GM23338 (cell line): ENCODE measurements at regions not wholly inside any gene's neighbourhood (a gene's known extent, or its start where the extent isn't known, plus 50 kb on each side); places are given as distances from the start of the nearest gene placed in this dataset.

Experiments used
- ATAC-seq: fragments of 200-7000 bp; cut with Tn5 transposase; 3 replicates; pipeline ENCODE4 v1.9.1; 2020
- DNase-seq: peaks from one replicate; pipeline ENCODE4 v3.0.0-alpha.2; 2015; ENCODE audit warnings: low spot score
- H2AFZ ChIP-seq: fragments of 200-600 bp; sonication (generic); 2 replicates; pipeline ENCODE4 v1.8.0; 2016; ENCODE audit warnings: antibody characterized with exemption, mild to moderate bottlenecking, moderate library complexity
- H3F3A ChIP-seq: fragments of 200-600 bp; sonication (generic); replicated peaks from 2 replicates; pipeline ENCODE4 v1.8.0; 2017; ENCODE audit warnings: antibody characterized with exemption, mixed run types, low read depth
- H3K27ac ChIP-seq: fragments of 200-600 bp; sonication (generic); 2 replicates; pipeline ENCODE4 v1.6.1; 2016; ENCODE audit warnings: low read depth
- H3K27me3 ChIP-seq: fragments of 200-600 bp; sonication (generic); 2 replicates; pipeline ENCODE4 v1.8.0; 2016; ENCODE audit warnings: mild to moderate bottlenecking, mixed run types, moderate library complexity; ENCODE audit not compliant: insufficient read depth
- H3K36me3 ChIP-seq: fragments of 200-600 bp; sonication (generic); 2 replicates; pipeline ENCODE4 v1.8.0; 2016; ENCODE audit warnings: mild to moderate bottlenecking; ENCODE audit not compliant: insufficient read depth
- H3K4me1 ChIP-seq: fragments of 200-600 bp; sonication (generic); 2 replicates; pipeline ENCODE4 v1.8.0; 2016; ENCODE audit warnings: mild to moderate bottlenecking, moderate library complexity; ENCODE audit not compliant: insufficient read depth
- H3K4me2 ChIP-seq: fragments of 200-600 bp; sonication (generic); 2 replicates; pipeline ENCODE4 v1.7.1; 2017; ENCODE audit warnings: mixed run types
- H3K4me3 ChIP-seq: fragments of 200-600 bp; sonication (generic); 2 replicates; pipeline ENCODE4 v1.6.1; 2016; ENCODE audit warnings: mixed run types
- H3K79me2 ChIP-seq: fragments of 200-600 bp; sonication (generic); replicated peaks from 2 replicates; pipeline ENCODE4 v1.8.0; 2017; ENCODE audit warnings: mild to moderate bottlenecking; ENCODE audit not compliant: insufficient read depth
- H3K9me2 ChIP-seq: fragments of 200-600 bp; sonication (generic); 2 replicates; pipeline ENCODE4 v1.8.0; 2017; ENCODE audit not compliant: insufficient read depth
- H4K20me1 ChIP-seq: fragments of 200-600 bp; sonication (generic); replicated peaks from 2 replicates; pipeline ENCODE4 v1.8.0; 2017; ENCODE audit warnings: mild to moderate bottlenecking; ENCODE audit not compliant: insufficient read depth
- H3K27ac Mint-ChIP-seq: 2 replicates; pipeline ENCODE4 v1.8.0; 2020; ENCODE audit warnings: inconsistent platforms, mild to moderate bottlenecking, moderate library complexity, mixed read lengths
- H3K27me3 Mint-ChIP-seq: 3 replicates; pipeline ENCODE4 v1.8.0; 2022; ENCODE audit warnings: low read depth, mild to moderate bottlenecking, moderate library complexity, mixed read lengths, inconsistent platforms; ENCODE audit not compliant: insufficient read depth, poor library complexity
- H3K36me3 Mint-ChIP-seq: 3 replicates; pipeline ENCODE4 v1.8.0; 2021; ENCODE audit warnings: low read depth, mild to moderate bottlenecking, inconsistent platforms, moderate library complexity, mixed read lengths
- H3K4me1 Mint-ChIP-seq: 3 replicates; pipeline ENCODE4 v1.8.0; 2020; ENCODE audit warnings: mild to moderate bottlenecking, inconsistent platforms, mixed read lengths
- H3K4me3 Mint-ChIP-seq: 3 replicates; pipeline ENCODE4 v1.8.0; 2021; ENCODE audit warnings: moderate library complexity, mild to moderate bottlenecking, inconsistent platforms, mixed read lengths
- H3K9me3 Mint-ChIP-seq: 3 replicates; pipeline ENCODE4 v1.8.0; 2020; ENCODE audit warnings: moderate library complexity, mild to moderate bottlenecking, inconsistent platforms, mixed read lengths
- CTCF ChIP-seq, 2 experiments: fragments of 200-600 bp in 1 of 2; sonication (generic) in 1 of 2; conservative IDR thresholded peaks; 2 replicates each; pipeline versions ENCODE4 v1.5.1 to v1.6.1; 2016 to 2017; ENCODE audit warnings: antibody characterized with exemption in 2 of 2, low read depth in 2 of 2, mild to moderate bottlenecking in 2 of 2, moderate library complexity in 1 of 2
- ETS1 ChIP-seq: IDR thresholded peaks from 2 replicates; pipeline ENCODE4 v1.6.1; 2016; ENCODE audit warnings: antibody characterized with exemption
- EZH2phosphoT487 ChIP-seq: fragments of 200-600 bp; sonication (generic); IDR thresholded peaks from one replicate; pipeline ENCODE4 v1.8.1; 2018; ENCODE audit warnings: antibody characterized with exemption; ENCODE audit not compliant: unreplicated experiment
- NANOG ChIP-seq: IDR thresholded peaks from 2 replicates; pipeline ENCODE4 v1.6.1; 2016; ENCODE audit warnings: antibody characterized with exemption, borderline replicate concordance
- REST ChIP-seq: IDR thresholded peaks from one replicate; pipeline ENCODE4 v1.6.1; 2018; ENCODE audit warnings: antibody characterized with exemption; ENCODE audit not compliant: unreplicated experiment
- STAT1 ChIP-seq: IDR thresholded peaks from one replicate; pipeline ENCODE4 v1.6.1; 2016; ENCODE audit warnings: antibody characterized with exemption; ENCODE audit not compliant: unreplicated experiment
- ZNF114 ChIP-seq: fragments of 250-450 bp; sonication (Bioruptor Pico); IDR thresholded peaks from 2 replicates; pipeline ENCODE4 v1.5.0; 2020; ENCODE audit warnings: mild to moderate bottlenecking, moderate library complexity
- ZNF331 ChIP-seq: fragments of 250-450 bp; sonication (Bioruptor Pico); IDR thresholded peaks from 2 replicates; pipeline ENCODE4 v1.5.0; 2020; ENCODE audit warnings: low read depth, mild to moderate bottlenecking, moderate library complexity
- TF ChIP-seq, protein P1 (sequence below): fragments of 250-450 bp; sonication (Bioruptor Pico); IDR thresholded peaks from 2 replicates; pipeline ENCODE4 v1.5.0; 2020; ENCODE audit warnings: mild to moderate bottlenecking, moderate library complexity

DNA sequence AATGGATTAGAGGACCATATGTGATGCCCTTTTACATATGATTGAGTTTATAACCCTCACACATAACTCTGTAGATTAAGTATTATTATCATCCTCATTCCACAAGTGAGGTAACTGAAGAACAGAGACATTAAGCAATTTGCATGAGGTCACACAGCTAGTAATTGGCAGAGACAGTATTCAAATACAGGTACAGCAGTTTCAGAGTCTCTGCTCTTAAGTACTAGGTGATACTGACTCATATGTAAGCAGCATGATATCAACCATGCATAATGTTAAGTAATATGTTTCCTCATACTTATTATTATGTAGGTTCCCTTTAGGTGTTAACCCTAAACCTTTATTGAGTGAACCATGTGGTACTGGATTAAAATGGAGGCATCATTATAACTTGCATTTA is 1562.4 kb upstream of the RAG2 start (continued):
- no peak for TF ChIP-seq REST

- no peak overlapping the region for H3K4me2 ChIP-seq
- Mint-ChIP-seq H3K4me1 (peaks cover 3% of the 10 kb centered on the region; the same call in 2 of the 3 replicates), H3K9me3 (no peaks in the 10 kb centered on the region), H3K4me3 (no peak overlapping the region), H3K36me3 (no peaks in the 10 kb centered on the region), H3K27me3 (no peaks in the 10 kb centered on the region), H3K27ac (no peak overlapping the region)
- H3K9me2 ChIP-seq, result no peaks in the 10 kb centered on the region
- H3F3A ChIP-seq, result no peaks in the 10 kb centered on the region
- no peak overlapping the region for H2AFZ ChIP-seq
- no peak overlapping the region for H3K4me3 ChIP-seq
- H3K36me3 ChIP-seq, result no peaks in the 10 kb centered on the region
- H4K20me1 ChIP-seq, result no peaks in the 10 kb centered on the region
- TF ChIP-seq ZNF331 (CRISPR knock-in tag) (no peak), NANOG (no peak), CTCF (conservative IDR thresholded peaks at IDR 0.05; ENCODE audit: low read depth in 2 of 2) (no peak), ETS1 (no peak), ZNF114 (CRISPR knock-in tag) (no peak), EZH2phosphoT487 (no peak), STAT1 (no peak)
- TF ChIP-seq, protein P1, sequence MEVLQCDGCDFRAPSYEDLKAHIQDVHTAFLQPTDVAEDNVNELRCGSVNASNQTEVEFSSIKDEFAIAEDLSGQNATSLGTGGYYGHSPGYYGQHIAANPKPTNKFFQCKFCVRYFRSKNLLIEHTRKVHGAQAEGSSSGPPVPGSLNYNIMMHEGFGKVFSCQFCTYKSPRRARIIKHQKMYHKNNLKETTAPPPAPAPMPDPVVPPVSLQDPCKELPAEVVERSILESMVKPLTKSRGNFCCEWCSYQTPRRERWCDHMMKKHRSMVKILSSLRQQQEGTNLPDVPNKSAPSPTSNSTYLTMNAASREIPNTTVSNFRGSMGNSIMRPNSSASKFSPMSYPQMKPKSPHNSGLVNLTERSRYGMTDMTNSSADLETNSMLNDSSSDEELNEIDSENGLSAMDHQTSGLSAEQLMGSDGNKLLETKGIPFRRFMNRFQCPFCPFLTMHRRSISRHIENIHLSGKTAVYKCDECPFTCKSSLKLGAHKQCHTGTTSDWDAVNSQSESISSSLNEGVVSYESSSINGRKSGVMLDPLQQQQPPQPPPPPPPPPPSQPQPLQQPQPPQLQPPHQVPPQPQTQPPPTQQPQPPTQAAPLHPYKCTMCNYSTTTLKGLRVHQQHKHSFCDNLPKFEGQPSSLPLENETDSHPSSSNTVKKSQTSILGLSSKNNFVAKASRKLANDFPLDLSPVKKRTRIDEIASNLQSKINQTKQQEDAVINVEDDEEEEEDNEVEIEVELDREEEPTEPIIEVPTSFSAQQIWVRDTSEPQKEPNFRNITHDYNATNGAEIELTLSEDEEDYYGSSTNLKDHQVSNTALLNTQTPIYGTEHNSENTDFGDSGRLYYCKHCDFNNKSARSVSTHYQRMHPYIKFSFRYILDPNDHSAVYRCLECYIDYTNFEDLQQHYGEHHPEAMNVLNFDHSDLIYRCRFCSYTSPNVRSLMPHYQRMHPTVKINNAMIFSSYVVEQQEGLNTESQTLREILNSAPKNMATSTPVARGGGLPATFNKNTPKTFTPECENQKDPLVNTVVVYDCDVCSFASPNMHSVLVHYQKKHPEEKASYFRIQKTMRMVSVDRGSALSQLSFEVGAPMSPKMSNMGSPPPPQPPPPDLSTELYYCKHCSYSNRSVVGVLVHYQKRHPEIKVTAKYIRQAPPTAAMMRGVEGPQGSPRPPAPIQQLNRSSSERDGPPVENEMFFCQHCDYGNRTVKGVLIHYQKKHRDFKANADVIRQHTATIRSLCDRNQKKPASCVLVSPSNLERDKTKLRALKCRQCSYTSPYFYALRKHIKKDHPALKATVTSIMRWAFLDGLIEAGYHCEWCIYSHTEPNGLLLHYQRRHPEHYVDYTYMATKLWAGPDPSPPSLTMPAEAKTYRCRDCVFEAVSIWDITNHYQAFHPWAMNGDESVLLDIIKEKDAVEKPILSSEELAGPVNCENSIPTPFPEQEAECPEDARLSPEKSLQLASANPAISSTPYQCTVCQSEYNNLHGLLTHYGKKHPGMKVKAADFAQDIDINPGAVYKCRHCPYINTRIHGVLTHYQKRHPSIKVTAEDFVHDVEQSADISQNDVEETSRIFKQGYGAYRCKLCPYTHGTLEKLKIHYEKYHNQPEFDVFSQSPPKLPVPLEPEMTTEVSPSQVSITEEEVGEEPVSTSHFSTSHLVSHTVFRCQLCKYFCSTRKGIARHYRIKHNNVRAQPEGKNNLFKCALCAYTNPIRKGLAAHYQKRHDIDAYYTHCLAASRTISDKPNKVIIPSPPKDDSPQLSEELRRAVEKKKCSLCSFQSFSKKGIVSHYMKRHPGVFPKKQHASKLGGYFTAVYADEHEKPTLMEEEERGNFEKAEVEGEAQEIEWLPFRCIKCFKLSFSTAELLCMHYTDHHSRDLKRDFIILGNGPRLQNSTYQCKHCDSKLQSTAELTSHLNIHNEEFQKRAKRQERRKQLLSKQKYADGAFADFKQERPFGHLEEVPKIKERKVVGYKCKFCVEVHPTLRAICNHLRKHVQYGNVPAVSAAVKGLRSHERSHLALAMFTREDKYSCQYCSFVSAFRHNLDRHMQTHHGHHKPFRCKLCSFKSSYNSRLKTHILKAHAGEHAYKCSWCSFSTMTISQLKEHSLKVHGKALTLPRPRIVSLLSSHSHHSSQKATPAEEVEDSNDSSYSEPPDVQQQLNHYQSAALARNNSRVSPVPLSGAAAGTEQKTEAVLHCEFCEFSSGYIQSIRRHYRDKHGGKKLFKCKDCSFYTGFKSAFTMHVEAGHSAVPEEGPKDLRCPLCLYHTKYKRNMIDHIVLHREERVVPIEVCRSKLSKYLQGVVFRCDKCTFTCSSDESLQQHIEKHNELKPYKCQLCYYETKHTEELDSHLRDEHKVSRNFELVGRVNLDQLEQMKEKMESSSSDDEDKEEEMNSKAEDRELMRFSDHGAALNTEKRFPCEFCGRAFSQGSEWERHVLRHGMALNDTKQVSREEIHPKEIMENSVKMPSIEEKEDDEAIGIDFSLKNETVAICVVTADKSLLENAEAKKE (CRISPR knock-in tag), result no peak
- ATAC-seq, result no peak
- H3K4me1 ChIP-seq, result no peaks in the 10 kb centered on the region
- no peak for DNase-seq
- H3K27me3 ChIP-seq, result no peaks in the 10 kb centered on the region
- H3K79me2 ChIP-seq, result no peaks in the 10 kb centered on the region
- no peak overlapping the region for H3K27ac ChIP-seq
These were observed 1561.0 kb upstream of the RAG2 start for GRCh38 chr11:38159038-38159437.
